ENCODE measurements at regions not wholly inside any gene's neighbourhood (a gene's known extent, or its start where the extent isn't known, plus 50 kb on each side); places are given as distances from the start of the nearest gene placed in this dataset.

DNA sequence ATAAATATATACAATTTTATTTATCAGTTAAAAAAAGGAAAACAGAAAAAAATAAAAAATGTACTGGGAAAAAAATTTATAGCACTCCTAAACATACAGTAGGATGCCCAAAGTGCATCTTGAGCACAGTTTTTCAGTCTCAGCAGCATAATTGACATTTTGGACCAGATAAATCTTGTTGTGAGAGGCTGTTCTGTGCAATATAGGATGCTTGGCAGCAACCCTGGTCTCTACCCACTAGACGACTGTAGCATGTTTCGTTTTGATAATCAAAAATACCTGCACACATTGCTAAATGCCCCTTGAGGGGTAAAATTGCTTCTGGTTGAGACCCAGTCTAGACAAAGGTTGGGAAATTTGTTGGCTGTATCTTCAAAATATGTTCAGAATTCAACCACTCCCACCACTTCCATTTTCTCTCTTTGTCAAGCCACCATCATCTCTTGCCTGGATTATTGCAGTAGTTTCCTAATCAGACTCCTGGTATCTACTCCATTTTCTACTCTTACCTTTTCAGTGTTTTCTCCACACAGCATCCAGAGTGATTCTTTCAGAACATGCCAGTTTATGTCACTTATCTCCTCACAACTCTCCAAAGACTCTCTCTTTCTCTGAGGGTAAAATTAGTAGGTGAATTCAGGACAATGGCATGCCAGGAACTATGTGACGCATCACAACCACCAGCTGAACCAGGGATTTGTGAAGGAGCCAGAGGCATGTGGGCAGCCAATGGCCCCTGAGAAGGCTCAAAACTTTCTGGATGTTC, 91.4 kb downstream of the GPR85 start:
- TF ChIP-seq, protein P1, sequence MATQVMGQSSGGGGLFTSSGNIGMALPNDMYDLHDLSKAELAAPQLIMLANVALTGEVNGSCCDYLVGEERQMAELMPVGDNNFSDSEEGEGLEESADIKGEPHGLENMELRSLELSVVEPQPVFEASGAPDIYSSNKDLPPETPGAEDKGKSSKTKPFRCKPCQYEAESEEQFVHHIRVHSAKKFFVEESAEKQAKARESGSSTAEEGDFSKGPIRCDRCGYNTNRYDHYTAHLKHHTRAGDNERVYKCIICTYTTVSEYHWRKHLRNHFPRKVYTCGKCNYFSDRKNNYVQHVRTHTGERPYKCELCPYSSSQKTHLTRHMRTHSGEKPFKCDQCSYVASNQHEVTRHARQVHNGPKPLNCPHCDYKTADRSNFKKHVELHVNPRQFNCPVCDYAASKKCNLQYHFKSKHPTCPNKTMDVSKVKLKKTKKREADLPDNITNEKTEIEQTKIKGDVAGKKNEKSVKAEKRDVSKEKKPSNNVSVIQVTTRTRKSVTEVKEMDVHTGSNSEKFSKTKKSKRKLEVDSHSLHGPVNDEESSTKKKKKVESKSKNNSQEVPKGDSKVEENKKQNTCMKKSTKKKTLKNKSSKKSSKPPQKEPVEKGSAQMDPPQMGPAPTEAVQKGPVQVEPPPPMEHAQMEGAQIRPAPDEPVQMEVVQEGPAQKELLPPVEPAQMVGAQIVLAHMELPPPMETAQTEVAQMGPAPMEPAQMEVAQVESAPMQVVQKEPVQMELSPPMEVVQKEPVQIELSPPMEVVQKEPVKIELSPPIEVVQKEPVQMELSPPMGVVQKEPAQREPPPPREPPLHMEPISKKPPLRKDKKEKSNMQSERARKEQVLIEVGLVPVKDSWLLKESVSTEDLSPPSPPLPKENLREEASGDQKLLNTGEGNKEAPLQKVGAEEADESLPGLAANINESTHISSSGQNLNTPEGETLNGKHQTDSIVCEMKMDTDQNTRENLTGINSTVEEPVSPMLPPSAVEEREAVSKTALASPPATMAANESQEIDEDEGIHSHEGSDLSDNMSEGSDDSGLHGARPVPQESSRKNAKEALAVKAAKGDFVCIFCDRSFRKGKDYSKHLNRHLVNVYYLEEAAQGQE (IDR thresholded peaks at IDR 0.05; ENCODE audit: insufficient read depth in 1 of 2, low read depth in 2 of 2, low read length in 2 of 2): no peak
- TF ChIP-seq POLR2AphosphoS5 (IDR thresholded peaks at IDR 0.05; ENCODE audit: low read depth, low read length): no peak
- TF ChIP-seq SIN3A (IDR thresholded peaks at IDR 0.05; ENCODE audit: borderline replicate concordance, insufficient read depth, low read length): no peak
